ENCODE measurements at regions not wholly inside any gene's neighbourhood (a gene's known extent, or its start where the extent isn't known, plus 50 kb on each side); places are given as distances from the start of the nearest gene placed in this dataset.

GRCh38 chr13:55992145-55992544 is 1148.6 kb upstream of the PRR20A start:
- Mint-ChIP-seq H3K4me3 (no peak overlapping the region), H3K27me3 (ENCODE audit: low read depth) (no peaks in the 10 kb centered on the region), H3K4me1 (no peaks in the 10 kb centered on the region), H3K9me3 (peaks cover 3% of the 10 kb centered on the region; the same call in 1 of the 2 replicates), H3K27ac (no peak overlapping the region), H3K36me3 (no peaks in the 10 kb centered on the region)
- ATAC-seq: no peak
- POLR2A ChIA-PET: no interaction called here
- CTCF ChIA-PET: no interaction called here
- no peak for DNase-seq (ENCODE audit: low spot score)
- no peak for TF ChIP-seq IRF1 (CRISPR knock-in tag; IDR thresholded peaks at IDR 0.05)
- TF ChIP-seq E2F1 (CRISPR knock-in tag; IDR thresholded peaks at IDR 0.05): no peak
- no peak for TF ChIP-seq CREM (CRISPR knock-in tag; IDR thresholded peaks at IDR 0.05)
- TF ChIP-seq ATF2 (CRISPR knock-in tag; IDR thresholded peaks at IDR 0.05; ENCODE audit: borderline replicate concordance, low read depth): no peak
- TF ChIP-seq TEAD1 (CRISPR knock-in tag; IDR thresholded peaks at IDR 0.05): no peak
- no peak for TF ChIP-seq FOXP1 (CRISPR knock-in tag; IDR thresholded peaks at IDR 0.05; ENCODE audit: borderline replicate concordance)
- TF ChIP-seq JAZF1 (CRISPR knock-in tag; IDR thresholded peaks at IDR 0.05): no peak
- TF ChIP-seq MYBL2 (CRISPR knock-in tag; IDR thresholded peaks at IDR 0.05): no peak
- no peak for TF ChIP-seq CBFB (CRISPR knock-in tag; IDR thresholded peaks at IDR 0.05; ENCODE audit: low read depth)
- TF ChIP-seq, protein P1, sequence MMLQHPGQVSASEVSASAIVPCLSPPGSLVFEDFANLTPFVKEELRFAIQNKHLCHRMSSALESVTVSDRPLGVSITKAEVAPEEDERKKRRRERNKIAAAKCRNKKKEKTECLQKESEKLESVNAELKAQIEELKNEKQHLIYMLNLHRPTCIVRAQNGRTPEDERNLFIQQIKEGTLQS (CRISPR knock-in tag; conservative IDR thresholded peaks at IDR 0.05): no peak
- no peak for TF ChIP-seq OVOL2 (CRISPR knock-in tag; IDR thresholded peaks at IDR 0.05; ENCODE audit: borderline replicate concordance)
- no peak for TF ChIP-seq SOX15 (CRISPR knock-in tag; IDR thresholded peaks at IDR 0.05)
- TF ChIP-seq EMX1 (CRISPR knock-in tag; IDR thresholded peaks at IDR 0.05): no peak
- TF ChIP-seq, protein P2, sequence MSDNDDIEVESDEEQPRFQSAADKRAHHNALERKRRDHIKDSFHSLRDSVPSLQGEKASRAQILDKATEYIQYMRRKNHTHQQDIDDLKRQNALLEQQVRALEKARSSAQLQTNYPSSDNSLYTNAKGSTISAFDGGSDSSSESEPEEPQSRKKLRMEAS (CRISPR knock-in tag; IDR thresholded peaks at IDR 0.05): no peak
- TF ChIP-seq MXD4 (CRISPR knock-in tag; IDR thresholded peaks at IDR 0.05; ENCODE audit: borderline replicate concordance): no peak
- TF ChIP-seq ZNF121 (CRISPR knock-in tag; IDR thresholded peaks at IDR 0.05): no peak

DNA sequence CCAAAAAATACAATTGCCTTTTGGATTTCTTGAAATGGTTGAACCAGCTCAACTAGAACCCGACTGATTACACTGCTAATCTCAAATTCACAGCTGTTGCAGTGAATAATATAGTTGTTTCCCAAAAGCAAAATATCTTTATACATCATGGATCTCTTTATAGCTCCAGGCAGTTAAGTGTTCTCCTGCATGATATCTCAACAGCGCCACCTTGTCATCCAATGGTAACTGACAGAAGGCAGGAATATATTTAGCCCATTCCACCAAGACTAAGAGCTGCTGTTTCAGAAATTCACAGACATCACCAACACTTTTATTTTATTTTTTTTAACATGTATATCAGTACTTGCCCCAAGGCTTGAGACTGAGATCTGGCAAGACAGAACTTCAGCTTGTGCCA is 1141.0 kb upstream of the PRR20A start:
- H3K27me3 Mint-ChIP-seq (ENCODE audit: low read depth): no peaks in the 10 kb centered on the region
- H3K27ac Mint-ChIP-seq: no peak overlapping the region
- no peak overlapping the region for H3K4me3 Mint-ChIP-seq
- H3K4me1 Mint-ChIP-seq: no peaks in the 10 kb centered on the region; the same call in 1 of the 2 replicates
- peaks cover 27% of the 10 kb centered on the region for H3K9me3 Mint-ChIP-seq
- peak; percentile 20 for DNase-seq (ENCODE audit: low spot score)
- CTCF ChIA-PET: interaction anchor here (0.6 to 1.2 kb wide), 6 partner anchors 12 to 459 kb away, joined by 3 to 10 read pairs (median 3); no protein-coding TSS in a partner anchor
- H3K36me3 Mint-ChIP-seq: peaks cover 24% of the 10 kb centered on the region
- no peak for TF ChIP-seq EMX1 (CRISPR knock-in tag; IDR thresholded peaks at IDR 0.05)
- TF ChIP-seq, protein P3, sequence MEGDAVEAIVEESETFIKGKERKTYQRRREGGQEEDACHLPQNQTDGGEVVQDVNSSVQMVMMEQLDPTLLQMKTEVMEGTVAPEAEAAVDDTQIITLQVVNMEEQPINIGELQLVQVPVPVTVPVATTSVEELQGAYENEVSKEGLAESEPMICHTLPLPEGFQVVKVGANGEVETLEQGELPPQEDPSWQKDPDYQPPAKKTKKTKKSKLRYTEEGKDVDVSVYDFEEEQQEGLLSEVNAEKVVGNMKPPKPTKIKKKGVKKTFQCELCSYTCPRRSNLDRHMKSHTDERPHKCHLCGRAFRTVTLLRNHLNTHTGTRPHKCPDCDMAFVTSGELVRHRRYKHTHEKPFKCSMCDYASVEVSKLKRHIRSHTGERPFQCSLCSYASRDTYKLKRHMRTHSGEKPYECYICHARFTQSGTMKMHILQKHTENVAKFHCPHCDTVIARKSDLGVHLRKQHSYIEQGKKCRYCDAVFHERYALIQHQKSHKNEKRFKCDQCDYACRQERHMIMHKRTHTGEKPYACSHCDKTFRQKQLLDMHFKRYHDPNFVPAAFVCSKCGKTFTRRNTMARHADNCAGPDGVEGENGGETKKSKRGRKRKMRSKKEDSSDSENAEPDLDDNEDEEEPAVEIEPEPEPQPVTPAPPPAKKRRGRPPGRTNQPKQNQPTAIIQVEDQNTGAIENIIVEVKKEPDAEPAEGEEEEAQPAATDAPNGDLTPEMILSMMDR (IDR thresholded peaks at IDR 0.05): peak; percentile 24; the same call in 1 of the 2 replicates
- no peak for TF ChIP-seq AFF4 (CRISPR knock-in tag; IDR thresholded peaks at IDR 0.05; ENCODE audit: borderline replicate concordance)
- no peak for TF ChIP-seq NR3C1 (CRISPR knock-in tag; conservative IDR thresholded peaks at IDR 0.05; ENCODE audit: low read depth)
- no peak for TF ChIP-seq RELA (CRISPR knock-in tag; IDR thresholded peaks at IDR 0.05; ENCODE audit: borderline replicate concordance)
- peak; percentile 71 for ATAC-seq
- POLR2A ChIA-PET: interaction anchor here (1.1 kb wide), 1 partner anchor 12 kb away, joined by 3 read pairs; no protein-coding TSS in a partner anchor
